PC-9 (cell line): ENCODE measurements at regions not wholly inside any gene's neighbourhood (a gene's known extent, or its start where the extent isn't known, plus 50 kb on each side); places are given as distances from the start of the nearest gene placed in this dataset.
A peak's percentile ranks its signal among the peaks of the same experiment; 100 is the strongest.

ENCODE experiments used
- BruUV-seq: library from RNA; stranded (reverse); fragments of 400-500 nt; replicated peaks from 2 replicates; lab custom pipeline; 2021; lab: Mats Ljungman, UMichigan
- CTCF ChIA-PET: fragments of 300-600 bp; sonication (Branson Sonifier 250); formaldehyde crosslinking; loops from one replicate; lab custom pipeline; 2022; ENCODE audit warnings: antibody characterized with exemption; lab: Charles Lee
- POLR2A ChIA-PET: fragments of 300-600 bp; sonication (Branson Sonifier 250); formaldehyde crosslinking; loops from one replicate; lab custom pipeline; 2022; ENCODE audit warnings: antibody characterized with exemption; ENCODE audit not compliant: unreplicated experiment; lab: Charles Lee
- DNase-seq, 2 experiments: peaks; one replicate each; pipeline versions ENCODE4 v3.0.0 to v3.0.0-alpha.2; 2015 to 2022; ENCODE audit warnings: mixed read lengths in 1 of 2
- H2AFZ ChIP-seq: fragments of 200-600 bp; sonication (generic); 2 replicates; pipeline ENCODE4 v1.8.1; 2017; ENCODE audit warnings: antibody characterized with exemption
- H3F3A ChIP-seq: fragments of 200-600 bp; sonication (generic); 2 replicates; pipeline ENCODE4 v1.8.1; 2017; ENCODE audit warnings: antibody characterized with exemption, mild to moderate bottlenecking, low read depth; ENCODE audit not compliant: insufficient read depth
- H3K27ac ChIP-seq: fragments of 200-600 bp; sonication (generic); 2 replicates; pipeline ENCODE4 v1.6.1; 2016; ENCODE audit warnings: mixed run types
- H3K27me3 ChIP-seq: fragments of 200-600 bp; sonication (generic); 2 replicates; pipeline ENCODE4 v1.6.1; 2016; ENCODE audit warnings: low read depth, mixed run types; ENCODE audit not compliant: insufficient read depth
- H3K36me3 ChIP-seq: fragments of 200-600 bp; sonication (generic); 2 replicates; pipeline ENCODE4 v1.6.1; 2016; ENCODE audit warnings: low read depth, mixed run types
- H3K4me1 ChIP-seq: fragments of 200-600 bp; sonication (generic); replicated peaks from 2 replicates; pipeline ENCODE4 v1.6.1; 2016; ENCODE audit warnings: mixed run types; ENCODE audit not compliant: insufficient read depth
- H3K4me2 ChIP-seq: fragments of 200-600 bp; sonication (generic); 2 replicates; pipeline ENCODE4 v1.6.1; 2017; ENCODE audit warnings: mixed run types
- H3K4me3 ChIP-seq: fragments of 200-600 bp; sonication (generic); 2 replicates; pipeline ENCODE4 v1.6.1; 2016; ENCODE audit warnings: mixed run types
- H3K79me2 ChIP-seq: fragments of 200-600 bp; sonication (generic); 2 replicates; pipeline ENCODE4 v1.6.1; 2017; ENCODE audit warnings: low read depth, mixed run types
- H3K9me2 ChIP-seq: fragments of 200-600 bp; sonication (generic); 2 replicates; pipeline ENCODE4 v1.8.1; 2017; ENCODE audit warnings: mild to moderate bottlenecking; ENCODE audit not compliant: insufficient read depth
- H3K9me3 ChIP-seq: fragments of 200-600 bp; sonication (generic); 2 replicates; pipeline ENCODE4 v1.8.1; 2016; ENCODE audit warnings: low read depth; ENCODE audit not compliant: insufficient read depth
- H4K20me1 ChIP-seq: fragments of 200-600 bp; sonication (generic); 2 replicates; pipeline ENCODE4 v1.8.1; 2017; ENCODE audit not compliant: insufficient read depth
- CTCF ChIP-seq: fragments of 200-600 bp; sonication (generic); conservative IDR thresholded peaks from 2 replicates; pipeline ENCODE4 v1.6.1; 2017; ENCODE audit warnings: mixed run types, antibody characterized with exemption, mild to moderate bottlenecking, moderate library complexity
- EZH2 ChIP-seq: fragments of 200-600 bp; sonication (generic); IDR thresholded peaks from 2 replicates; pipeline ENCODE4 v1.8.0; 2017; ENCODE audit warnings: antibody characterized with exemption, low read depth
- intact Hi-C: fragments of 100-400 bp; cut with micrococcal nuclease; formaldehyde crosslinking; loops from one replicate; pipeline ENCODE4 v1.10.0; 2022; ENCODE audit not compliant: unreplicated experiment

DNA sequence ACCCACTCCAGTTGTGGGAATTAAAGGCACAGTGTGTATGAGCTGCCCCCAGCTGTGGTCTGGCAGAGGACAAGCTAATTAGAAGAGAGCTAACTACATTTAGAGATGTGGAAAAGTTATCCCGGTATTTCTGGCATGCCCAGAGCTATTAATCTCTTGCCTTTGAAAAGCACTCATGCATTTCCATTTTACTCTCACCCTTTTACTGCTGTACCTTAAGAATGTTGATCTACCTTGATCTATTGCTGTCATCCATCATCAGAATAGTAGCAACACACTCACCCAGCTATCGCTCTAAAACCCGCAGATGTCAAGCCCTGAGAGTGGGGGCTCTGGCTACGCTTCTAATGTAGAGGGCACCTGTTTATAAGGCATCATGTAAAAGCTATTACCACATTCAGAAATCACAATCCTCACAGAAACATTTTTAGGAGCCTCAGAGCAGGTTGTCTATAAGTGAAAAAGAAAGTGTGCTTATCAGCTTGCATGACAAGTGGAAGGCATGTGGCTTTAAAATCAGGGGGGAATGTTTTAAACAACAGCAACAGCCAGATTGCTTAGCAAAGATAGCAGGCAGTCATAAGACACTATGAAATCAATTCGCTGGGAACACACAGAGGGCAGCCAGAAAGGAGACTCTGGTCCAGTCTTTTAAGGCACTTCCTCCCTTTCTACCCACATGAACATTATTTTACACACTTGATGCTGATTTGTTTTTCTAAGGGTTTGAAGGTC lies 224.2 kb upstream of the IRS2 start:
- no peaks in the 10 kb centered on the region for H3K79me2 ChIP-seq
- BruUV-seq, result no TSS peak
- intact Hi-C loops, result loop anchor here (5.0 to 10.0 kb wide), 4 partner anchors 346 to 853 kb away; no protein-coding TSS in a partner anchor
- H3K9me2 ChIP-seq, result no peaks in the 10 kb centered on the region
- no peak for DNase-seq
- H3K9me3 ChIP-seq, result no peaks in the 10 kb centered on the region; the same call in 1 of the 2 replicates
- H3K4me1 ChIP-seq, result peaks cover 54% of the 10 kb centered on the region
- ChIA-PET CTCF (no interaction called here), POLR2A (interaction anchor here (0.6 kb wide), 1 partner anchor 189 kb away, joined by 5 read pairs; no protein-coding TSS in a partner anchor)
- TF ChIP-seq EZH2, result no peak
- H4K20me1 ChIP-seq, result no peaks in the 10 kb centered on the region
- H3K4me3 ChIP-seq, result no peak overlapping the region
- peaks cover 37% of the 10 kb centered on the region for H3F3A ChIP-seq
- H2AFZ ChIP-seq, result no peak overlapping the region
- no peak overlapping the region; the same call in 1 of the 2 replicates for H3K4me2 ChIP-seq
- peak overlapping the region; percentile 91 for H3K27ac ChIP-seq
- no peaks in the 10 kb centered on the region for H3K27me3 ChIP-seq
- H3K36me3 ChIP-seq, result no peaks in the 10 kb centered on the region

GRCh38 chr13:110008816-110009215 lies 222.4 kb upstream of the IRS2 start:
- no peak for DNase-seq
- Histone ChIP-seq H3F3A (peaks cover 38% of the 10 kb centered on the region), H3K9me2 (no peaks in the 10 kb centered on the region), H3K9me3 (no peaks in the 10 kb centered on the region; the same call in 1 of the 2 replicates), H3K4me1 (peaks cover 55% of the 10 kb centered on the region), H4K20me1 (no peaks in the 10 kb centered on the region), H2AFZ (no peak overlapping the region), H3K27ac (no peak overlapping the region), H3K4me2 (no peak overlapping the region), H3K79me2 (no peaks in the 10 kb centered on the region), H3K4me3 (no peak overlapping the region), H3K27me3 (no peaks in the 10 kb centered on the region), H3K36me3 (no peaks in the 10 kb centered on the region)
- intact Hi-C loops, result loop anchor here (10.0 kb wide), 1 partner anchor 1044 kb away; no protein-coding TSS in a partner anchor
- BruUV-seq, result no TSS peak
- ChIA-PET POLR2A (no interaction called here), CTCF (no interaction called here)
- TF ChIP-seq EZH2 (no peak), CTCF (no peak)

DNA sequence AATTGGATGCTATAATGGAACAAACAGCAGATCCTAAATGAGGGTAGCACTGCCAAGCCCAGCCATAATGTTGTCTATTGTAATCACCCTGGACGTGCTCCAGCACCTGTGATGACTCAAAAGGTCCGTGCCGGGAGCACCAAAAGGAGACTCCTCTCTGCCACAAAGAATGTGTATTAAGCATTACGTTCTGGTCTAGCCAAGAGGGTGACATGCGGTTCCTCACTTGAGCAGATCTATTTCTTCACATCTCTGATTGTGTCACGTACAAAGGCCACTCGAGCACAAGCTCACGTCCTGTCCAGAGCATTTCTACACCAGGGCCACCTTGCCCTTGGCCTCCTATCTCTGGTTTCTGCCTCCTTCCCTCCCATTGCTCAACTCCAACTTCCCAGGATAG lies 219.9 kb upstream of the IRS2 start:
- TF ChIP-seq CTCF, result no peak
- no peak for TF ChIP-seq EZH2

More for the DNA sequence above, 219.9 kb upstream of the IRS2 start:
- Histone ChIP-seq H3K4me2 (peak overlapping the region; percentile 62), H3K9me3 (no peaks in the 10 kb centered on the region; the same call in 1 of the 2 replicates), H3F3A (peaks cover 21% of the 10 kb centered on the region), H3K27ac (peak overlapping the region; percentile 71), H2AFZ (no peak overlapping the region; the same call in 1 of the 2 replicates), H3K9me2 (no peaks in the 10 kb centered on the region), H3K27me3 (no peaks in the 10 kb centered on the region), H3K36me3 (no peaks in the 10 kb centered on the region), H3K4me1 (peaks cover 39% of the 10 kb centered on the region), H4K20me1 (no peaks in the 10 kb centered on the region), H3K4me3 (no peak overlapping the region), H3K79me2 (no peaks in the 10 kb centered on the region)
- POLR2A ChIA-PET, result no interaction called here
- intact Hi-C loops, result loop anchor here (10.0 kb wide), 1 partner anchor 1042 kb away; no protein-coding TSS in a partner anchor
- no TSS peak for BruUV-seq
- CTCF ChIA-PET, result interaction anchor here (1.0 kb wide), 1 partner anchor 339 kb away, joined by 3 read pairs; no protein-coding TSS in a partner anchor
- DNase-seq, result peak; percentile 72 to 95
